ENCODE measurements at regions not wholly inside any gene's neighbourhood (a gene's known extent, or its start where the extent isn't known, plus 50 kb on each side); places are given as distances from the start of the nearest gene placed in this dataset.

GRCh38 chr1:105137543-105138457 is 1388.1 kb downstream of the AMY1C start:
- no peak for TF ChIP-seq TAF1 (IDR thresholded peaks at IDR 0.05; ENCODE audit: borderline replicate concordance, low read depth, low read length)
- TF ChIP-seq POLR2AphosphoS5 (IDR thresholded peaks at IDR 0.05; ENCODE audit: low read depth, low read length) = no peak
- TF ChIP-seq POLR2A (IDR thresholded peaks at IDR 0.05; ENCODE audit: low read depth, low read length) = no peak
